GM12878 (cell line): ENCODE measurements at regions not wholly inside any gene's neighbourhood (a gene's known extent, or its start where the extent isn't known, plus 50 kb on each side); places are given as distances from the start of the nearest gene placed in this dataset.

Source experiments
- ATAC-seq: fragments of 200-7000 bp; cut with Tn5 transposase; 3 replicates; pipeline ENCODE4 v1.9.1; 2020; ENCODE audit warnings: mild to moderate bottlenecking, moderate library complexity
- BruUV-seq: library from RNA; stranded (reverse); fragments of 400-500 nt; replicated peaks from 2 replicates; lab custom pipeline; 2021; lab: Mats Ljungman, UMichigan
- CTCF ChIA-PET: fragments of 300-600 bp; sonication (Branson Sonifier 250); formaldehyde crosslinking; extraction: SDS; loops from one replicate; lab custom pipeline; 2021; ENCODE audit warnings: inconsistent platforms; lab: Yijun Ruan, JAX
- POLR2A ChIA-PET: fragments of 350-600 bp; formaldehyde crosslinking; extraction: SDS; loops from one replicate; lab custom pipeline; 2021; ENCODE audit warnings: inconsistent platforms; lab: Charles Lee
- RAD21 ChIA-PET: fragments of 300-600 bp; sonication (Branson Sonifier 250); formaldehyde crosslinking; loops from one replicate; lab custom pipeline; 2023; ENCODE audit warnings: antibody characterized with exemption; ENCODE audit not compliant: unreplicated experiment; lab: Charles Lee
- SMC1A ChIA-PET: fragments of 300-600 bp; sonication (Branson Sonifier 250); formaldehyde crosslinking; loops from one replicate; lab custom pipeline; 2023; ENCODE audit not compliant: unreplicated experiment, uncharacterized antibody; lab: Charles Lee
- DNase-seq: peaks from one replicate; pipeline ENCODE4 v3.0.0-alpha.2; 2011; ENCODE audit warnings: low read depth, low spot score
- FAIRE-seq: peaks from 3 replicates; lab custom pipeline; 2011; peaks lifted over from hg19 to GRCh38; lab: Jason Lieb, UNC
- H2AFZ ChIP-seq: 2 replicates; pipeline ENCODE4 v1.6.0; 2011; ENCODE audit warnings: low read depth, low read length, control low read depth; ENCODE audit not compliant: control insufficient read depth
- H3K27ac ChIP-seq: 2 replicates; pipeline ENCODE4 v1.5.1; 2011; ENCODE audit warnings: control low read depth; ENCODE audit not compliant: control insufficient read depth, insufficient read depth
- H3K27me3 ChIP-seq, 2 experiments: replicated peaks in 1 of 2; 2 replicates each; pipeline versions ENCODE4 v1.6.0 to v1.6.1; 2011; ENCODE audit warnings: low read length in 1 of 2; ENCODE audit not compliant: control insufficient read depth in 2 of 2, insufficient read depth in 2 of 2
- H3K36me3 ChIP-seq, 2 experiments: 2 replicates each; pipeline ENCODE4 v1.5.1; 2011; ENCODE audit warnings: low read length in 1 of 2; ENCODE audit not compliant: control insufficient read depth in 2 of 2, insufficient read depth in 2 of 2
- H3K4me1 ChIP-seq: 2 replicates; pipeline ENCODE4 v1.6.1; 2011; ENCODE audit warnings: mild to moderate bottlenecking, low read length, moderate library complexity, mixed read lengths; ENCODE audit not compliant: control insufficient read depth, insufficient read depth
- H3K4me2 ChIP-seq: 2 replicates; pipeline ENCODE4 v1.6.0; 2011; ENCODE audit warnings: control low read depth; ENCODE audit not compliant: control insufficient read depth, insufficient read depth
- H3K4me3 ChIP-seq: fragments of 200-600 bp; sonication (generic); 2 replicates; pipeline ENCODE4 v1.5.1; 2016
- H3K79me2 ChIP-seq: 2 replicates; pipeline ENCODE4 v1.6.0; 2011; ENCODE audit warnings: low read length; ENCODE audit not compliant: control insufficient read depth, insufficient read depth
- H3K9ac ChIP-seq: 2 replicates; pipeline ENCODE4 v1.8.0; 2011; ENCODE audit warnings: low read length, control low read depth, mixed read lengths; ENCODE audit not compliant: control insufficient read depth, insufficient read depth
- H3K9me3 ChIP-seq: replicated peaks from 3 replicates; pipeline ENCODE4 v1.5.1; 2011; ENCODE audit warnings: mild to moderate bottlenecking, low read length; ENCODE audit not compliant: control insufficient read depth, insufficient read depth
- H4K20me1 ChIP-seq: 2 replicates; pipeline ENCODE4 v1.6.0; 2011; ENCODE audit not compliant: control insufficient read depth, insufficient read depth
- BACH1 ChIP-seq: fragments of 450-650 bp; IDR thresholded peaks from 2 replicates; pipeline ENCODE4 v1.6.1; 2017; ENCODE audit warnings: mild to moderate bottlenecking, borderline replicate concordance
- HDAC2 ChIP-seq: fragments of 200-600 bp; sonication (generic); IDR thresholded peaks from 2 replicates; pipeline ENCODE4 v1.6.1; 2017
- HDAC6 ChIP-seq: fragments of 200-600 bp; sonication (generic); IDR thresholded peaks from one replicate; pipeline ENCODE4 v1.8.0; 2017; ENCODE audit warnings: antibody characterized with exemption; ENCODE audit not compliant: unreplicated experiment
- SIN3A ChIP-seq: IDR thresholded peaks from 2 replicates; pipeline ENCODE4 v1.6.1; 2012; ENCODE audit warnings: low read depth, low read length, improper control_type of control experiment
- SMAD1 ChIP-seq: fragments of 450-650 bp; IDR thresholded peaks from 2 replicates; pipeline ENCODE4 v1.6.1; 2018; ENCODE audit warnings: mild to moderate bottlenecking, low read depth; ENCODE audit not compliant: partially characterized antibody
- STAT1 ChIP-seq: fragments of 450-650 bp; conservative IDR thresholded peaks from 2 replicates; pipeline ENCODE4 v1.6.1; 2014; ENCODE audit warnings: antibody characterized with exemption, mild to moderate bottlenecking
- WGBS: methylation state at CpG from one replicate; pipeline ENCODE4 v1.1.6; 2016; ENCODE audit warnings: low lambda C conversion rate; ENCODE audit not compliant: insufficient replicate concordance, insufficient coverage; ENCODE audit errors: missing lambda C conversion rate; 5-methylcytosine and 5-hydroxymethylcytosine counted together
- in situ Hi-C: fragments of 300-500 bp; cut with MboI; formaldehyde crosslinking; loops from 9 replicates; pipeline ENCODE4 v1.14.3; 2018; ENCODE audit warnings: mixed read lengths
- intact Hi-C: fragments of 100-400 bp; cut with micrococcal nuclease; formaldehyde crosslinking; loops from one replicate; pipeline ENCODE4 v1.14.2; 2022; ENCODE audit not compliant: unreplicated experiment
- TF ChIP-seq, protein P1 (sequence below): fragments of 450-650 bp; formaldehyde crosslinking; IDR thresholded peaks from 2 replicates; pipeline ENCODE4 v1.4.0; 2020; ENCODE audit warnings: mild to moderate bottlenecking, moderate library complexity
- TF ChIP-seq, protein P2 (sequence below): fragments of 450-650 bp; IDR thresholded peaks from 2 replicates; pipeline ENCODE4 v1.6.1; 2017; ENCODE audit warnings: mild to moderate bottlenecking, moderate library complexity
- TF ChIP-seq, protein P3 (sequence below): fragments of 450-650 bp; IDR thresholded peaks from 2 replicates; pipeline ENCODE4 v1.6.1; 2017; ENCODE audit warnings: antibody characterized with exemption, mild to moderate bottlenecking, moderate library complexity
- TF ChIP-seq, protein P4 (sequence below): IDR thresholded peaks from 2 replicates; pipeline ENCODE4 v1.6.1; 2012; ENCODE audit warnings: low read depth, low read length, improper control_type of control experiment

DNA sequence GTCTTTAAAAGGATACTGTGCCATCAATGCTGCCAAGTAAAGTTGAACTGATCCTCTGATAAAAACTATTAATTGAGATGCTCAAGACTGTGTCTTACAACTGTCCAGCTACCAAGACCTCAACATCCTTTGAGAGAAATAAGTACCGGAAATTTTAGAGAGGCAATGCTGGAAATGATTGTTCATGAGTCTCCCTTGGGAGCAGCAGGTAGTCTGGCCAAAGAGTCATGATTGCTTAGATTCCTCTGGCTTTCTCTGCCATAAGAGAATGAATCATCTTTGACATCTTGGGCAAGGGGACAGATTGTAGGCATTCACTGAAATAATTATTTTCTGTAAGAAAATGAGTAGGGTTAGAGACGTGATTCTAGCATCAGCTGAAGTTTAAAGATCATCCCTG is 466.6 kb upstream of the DAB2 start:
- Histone ChIP-seq H3K4me1 (no peaks in the 10 kb centered on the region), H3K27ac (no peak overlapping the region), H3K9me3 (no peaks in the 10 kb centered on the region), H3K36me3 (no peaks in the 10 kb centered on the region), H3K4me3 (no peak overlapping the region), H4K20me1 (no peaks in the 10 kb centered on the region), H3K79me2 (no peaks in the 10 kb centered on the region), H3K9ac (no peak overlapping the region), H3K27me3 (peaks cover 0 to 2% of the 10 kb centered on the region in 2 experiments; a peak in 1 of 4 replicates), H3K4me2 (no peak overlapping the region), H2AFZ (no peak overlapping the region)
- FAIRE-seq, result no peak
- whole genome bisulfite sequencing, result 0% methylated on average over 2 of the region's 2 CpGs
- ChIA-PET SMC1A (no interaction called here), RAD21 (no interaction called here), POLR2A (no interaction called here), CTCF (no interaction called here)
- in situ Hi-C loops, result no loop called here
- BruUV-seq, result no TSS peak
- no peak for DNase-seq
- TF ChIP-seq, protein P1, sequence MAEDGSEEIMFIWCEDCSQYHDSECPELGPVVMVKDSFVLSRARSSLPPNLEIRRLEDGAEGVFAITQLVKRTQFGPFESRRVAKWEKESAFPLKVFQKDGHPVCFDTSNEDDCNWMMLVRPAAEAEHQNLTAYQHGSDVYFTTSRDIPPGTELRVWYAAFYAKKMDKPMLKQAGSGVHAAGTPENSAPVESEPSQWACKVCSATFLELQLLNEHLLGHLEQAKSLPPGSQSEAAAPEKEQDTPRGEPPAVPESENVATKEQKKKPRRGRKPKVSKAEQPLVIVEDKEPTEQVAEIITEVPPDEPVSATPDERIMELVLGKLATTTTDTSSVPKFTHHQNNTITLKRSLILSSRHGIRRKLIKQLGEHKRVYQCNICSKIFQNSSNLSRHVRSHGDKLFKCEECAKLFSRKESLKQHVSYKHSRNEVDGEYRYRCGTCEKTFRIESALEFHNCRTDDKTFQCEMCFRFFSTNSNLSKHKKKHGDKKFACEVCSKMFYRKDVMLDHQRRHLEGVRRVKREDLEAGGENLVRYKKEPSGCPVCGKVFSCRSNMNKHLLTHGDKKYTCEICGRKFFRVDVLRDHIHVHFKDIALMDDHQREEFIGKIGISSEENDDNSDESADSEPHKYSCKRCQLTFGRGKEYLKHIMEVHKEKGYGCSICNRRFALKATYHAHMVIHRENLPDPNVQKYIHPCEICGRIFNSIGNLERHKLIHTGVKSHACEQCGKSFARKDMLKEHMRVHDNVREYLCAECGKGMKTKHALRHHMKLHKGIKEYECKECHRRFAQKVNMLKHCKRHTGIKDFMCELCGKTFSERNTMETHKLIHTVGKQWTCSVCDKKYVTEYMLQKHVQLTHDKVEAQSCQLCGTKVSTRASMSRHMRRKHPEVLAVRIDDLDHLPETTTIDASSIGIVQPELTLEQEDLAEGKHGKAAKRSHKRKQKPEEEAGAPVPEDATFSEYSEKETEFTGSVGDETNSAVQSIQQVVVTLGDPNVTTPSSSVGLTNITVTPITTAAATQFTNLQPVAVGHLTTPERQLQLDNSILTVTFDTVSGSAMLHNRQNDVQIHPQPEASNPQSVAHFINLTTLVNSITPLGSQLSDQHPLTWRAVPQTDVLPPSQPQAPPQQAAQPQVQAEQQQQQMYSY (CRISPR knock-in tag), result no peak
- TF ChIP-seq, protein P2, sequence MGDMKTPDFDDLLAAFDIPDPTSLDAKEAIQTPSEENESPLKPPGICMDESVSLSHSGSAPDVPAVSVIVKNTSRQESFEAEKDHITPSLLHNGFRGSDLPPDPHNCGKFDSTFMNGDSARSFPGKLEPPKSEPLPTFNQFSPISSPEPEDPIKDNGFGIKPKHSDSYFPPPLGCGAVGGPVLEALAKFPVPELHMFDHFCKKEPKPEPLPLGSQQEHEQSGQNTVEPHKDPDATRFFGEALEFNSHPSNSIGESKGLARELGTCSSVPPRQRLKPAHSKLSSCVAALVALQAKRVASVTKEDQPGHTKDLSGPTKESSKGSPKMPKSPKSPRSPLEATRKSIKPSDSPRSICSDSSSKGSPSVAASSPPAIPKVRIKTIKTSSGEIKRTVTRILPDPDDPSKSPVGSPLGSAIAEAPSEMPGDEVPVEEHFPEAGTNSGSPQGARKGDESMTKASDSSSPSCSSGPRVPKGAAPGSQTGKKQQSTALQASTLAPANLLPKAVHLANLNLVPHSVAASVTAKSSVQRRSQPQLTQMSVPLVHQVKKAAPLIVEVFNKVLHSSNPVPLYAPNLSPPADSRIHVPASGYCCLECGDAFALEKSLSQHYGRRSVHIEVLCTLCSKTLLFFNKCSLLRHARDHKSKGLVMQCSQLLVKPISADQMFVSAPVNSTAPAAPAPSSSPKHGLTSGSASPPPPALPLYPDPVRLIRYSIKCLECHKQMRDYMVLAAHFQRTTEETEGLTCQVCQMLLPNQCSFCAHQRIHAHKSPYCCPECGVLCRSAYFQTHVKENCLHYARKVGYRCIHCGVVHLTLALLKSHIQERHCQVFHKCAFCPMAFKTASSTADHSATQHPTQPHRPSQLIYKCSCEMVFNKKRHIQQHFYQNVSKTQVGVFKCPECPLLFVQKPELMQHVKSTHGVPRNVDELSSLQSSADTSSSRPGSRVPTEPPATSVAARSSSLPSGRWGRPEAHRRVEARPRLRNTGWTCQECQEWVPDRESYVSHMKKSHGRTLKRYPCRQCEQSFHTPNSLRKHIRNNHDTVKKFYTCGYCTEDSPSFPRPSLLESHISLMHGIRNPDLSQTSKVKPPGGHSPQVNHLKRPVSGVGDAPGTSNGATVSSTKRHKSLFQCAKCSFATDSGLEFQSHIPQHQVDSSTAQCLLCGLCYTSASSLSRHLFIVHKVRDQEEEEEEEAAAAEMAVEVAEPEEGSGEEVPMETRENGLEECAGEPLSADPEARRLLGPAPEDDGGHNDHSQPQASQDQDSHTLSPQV, result no peak
- TF ChIP-seq BACH1, result no peak
- TF ChIP-seq, protein P3, sequence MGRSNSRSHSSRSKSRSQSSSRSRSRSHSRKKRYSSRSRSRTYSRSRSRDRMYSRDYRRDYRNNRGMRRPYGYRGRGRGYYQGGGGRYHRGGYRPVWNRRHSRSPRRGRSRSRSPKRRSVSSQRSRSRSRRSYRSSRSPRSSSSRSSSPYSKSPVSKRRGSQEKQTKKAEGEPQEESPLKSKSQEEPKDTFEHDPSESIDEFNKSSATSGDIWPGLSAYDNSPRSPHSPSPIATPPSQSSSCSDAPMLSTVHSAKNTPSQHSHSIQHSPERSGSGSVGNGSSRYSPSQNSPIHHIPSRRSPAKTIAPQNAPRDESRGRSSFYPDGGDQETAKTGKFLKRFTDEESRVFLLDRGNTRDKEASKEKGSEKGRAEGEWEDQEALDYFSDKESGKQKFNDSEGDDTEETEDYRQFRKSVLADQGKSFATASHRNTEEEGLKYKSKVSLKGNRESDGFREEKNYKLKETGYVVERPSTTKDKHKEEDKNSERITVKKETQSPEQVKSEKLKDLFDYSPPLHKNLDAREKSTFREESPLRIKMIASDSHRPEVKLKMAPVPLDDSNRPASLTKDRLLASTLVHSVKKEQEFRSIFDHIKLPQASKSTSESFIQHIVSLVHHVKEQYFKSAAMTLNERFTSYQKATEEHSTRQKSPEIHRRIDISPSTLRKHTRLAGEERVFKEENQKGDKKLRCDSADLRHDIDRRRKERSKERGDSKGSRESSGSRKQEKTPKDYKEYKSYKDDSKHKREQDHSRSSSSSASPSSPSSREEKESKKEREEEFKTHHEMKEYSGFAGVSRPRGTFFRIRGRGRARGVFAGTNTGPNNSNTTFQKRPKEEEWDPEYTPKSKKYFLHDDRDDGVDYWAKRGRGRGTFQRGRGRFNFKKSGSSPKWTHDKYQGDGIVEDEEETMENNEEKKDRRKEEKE, result no peak
- TF ChIP-seq, protein P4, sequence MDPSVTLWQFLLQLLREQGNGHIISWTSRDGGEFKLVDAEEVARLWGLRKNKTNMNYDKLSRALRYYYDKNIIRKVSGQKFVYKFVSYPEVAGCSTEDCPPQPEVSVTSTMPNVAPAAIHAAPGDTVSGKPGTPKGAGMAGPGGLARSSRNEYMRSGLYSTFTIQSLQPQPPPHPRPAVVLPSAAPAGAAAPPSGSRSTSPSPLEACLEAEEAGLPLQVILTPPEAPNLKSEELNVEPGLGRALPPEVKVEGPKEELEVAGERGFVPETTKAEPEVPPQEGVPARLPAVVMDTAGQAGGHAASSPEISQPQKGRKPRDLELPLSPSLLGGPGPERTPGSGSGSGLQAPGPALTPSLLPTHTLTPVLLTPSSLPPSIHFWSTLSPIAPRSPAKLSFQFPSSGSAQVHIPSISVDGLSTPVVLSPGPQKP, result no peak
- TF ChIP-seq HDAC6, result no peak
- TF ChIP-seq STAT1, result no peak
- no peak for TF ChIP-seq SMAD1
- TF ChIP-seq HDAC2, result no peak
- TF ChIP-seq SIN3A, result no peak
- intact Hi-C loops, result no loop called here
- no peak for ATAC-seq
